GM12865 (cell line): ENCODE measurements at regions not wholly inside any gene's neighbourhood (a gene's known extent, or its start where the extent isn't known, plus 50 kb on each side); places are given as distances from the start of the nearest gene placed in this dataset.

Experiments used
- DNase-seq: peaks from one replicate; pipeline ENCODE4 v3.0.0; 2010; ENCODE audit warnings: low read depth
- H3K4me3 ChIP-seq: 2 replicates; pipeline ENCODE4 v1.5.1; 2011; ENCODE audit warnings: mild to moderate bottlenecking, low read depth, low read length, control low read depth
- CTCF ChIP-seq: IDR thresholded peaks from 2 replicates; pipeline ENCODE4 v1.5.1; 2011; ENCODE audit warnings: low read length, control low read depth, low read depth, inconsistent platforms; ENCODE audit not compliant: insufficient read depth; ENCODE audit errors: missing control alignments

DNA sequence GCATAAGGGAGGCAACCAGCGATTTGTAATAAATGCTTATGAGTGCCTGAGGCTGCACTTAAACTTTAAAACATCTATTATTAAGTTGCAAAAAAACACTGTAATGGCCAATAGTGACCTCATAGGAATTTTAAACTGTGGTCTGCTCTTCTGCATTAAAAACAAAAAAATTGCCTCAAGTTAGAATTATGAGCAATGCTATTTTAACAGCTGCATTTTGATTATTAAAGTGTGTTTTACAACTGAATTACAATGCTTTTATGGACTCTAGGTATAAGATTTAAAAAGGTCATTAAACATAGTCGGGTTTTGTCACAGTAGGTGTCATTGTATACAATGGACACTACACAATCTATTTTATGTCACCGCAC is 528.7 kb upstream of the FANCL start:
- DNase-seq: no peak
- no peak for TF ChIP-seq CTCF
- no peak overlapping the region for H3K4me3 ChIP-seq

DNA sequence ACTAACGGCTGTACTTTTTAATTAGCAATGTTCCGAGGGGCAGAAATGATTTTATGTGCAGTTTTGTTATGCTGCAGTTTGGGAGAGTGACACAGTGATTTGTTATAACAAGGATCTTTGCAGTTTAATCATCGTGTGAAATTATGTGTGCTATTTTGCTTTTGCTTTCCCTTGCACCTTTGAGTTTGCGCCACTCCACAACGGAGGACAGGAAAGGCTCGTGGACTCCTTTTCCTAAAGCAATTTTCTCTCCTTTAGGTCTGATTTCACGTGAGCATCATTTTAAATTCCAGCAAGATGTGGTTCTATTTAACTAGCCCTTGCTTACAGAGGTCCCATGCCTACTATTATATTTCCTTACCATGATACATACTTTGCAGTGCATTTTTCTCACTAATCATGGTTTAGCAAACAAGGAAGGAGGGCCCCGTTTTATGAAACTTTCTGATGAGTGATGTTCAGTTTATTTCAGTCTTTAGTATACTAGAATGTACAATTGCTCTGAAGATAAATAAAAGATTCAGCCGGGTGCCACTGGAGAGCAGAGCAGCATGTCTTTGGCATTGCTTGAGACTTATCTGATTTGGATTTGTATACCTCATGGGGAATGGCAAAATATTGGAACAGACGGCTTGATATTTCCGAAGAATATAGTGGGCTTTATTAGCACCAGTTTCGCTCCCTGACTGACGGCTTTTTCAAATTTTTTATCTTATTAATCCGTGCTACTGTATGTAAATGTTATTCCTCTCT is 528.2 kb upstream of the FANCL start:
- H3K4me3 ChIP-seq: no peak overlapping the region
- no peak for TF ChIP-seq CTCF
- DNase-seq: no peak

DNA sequence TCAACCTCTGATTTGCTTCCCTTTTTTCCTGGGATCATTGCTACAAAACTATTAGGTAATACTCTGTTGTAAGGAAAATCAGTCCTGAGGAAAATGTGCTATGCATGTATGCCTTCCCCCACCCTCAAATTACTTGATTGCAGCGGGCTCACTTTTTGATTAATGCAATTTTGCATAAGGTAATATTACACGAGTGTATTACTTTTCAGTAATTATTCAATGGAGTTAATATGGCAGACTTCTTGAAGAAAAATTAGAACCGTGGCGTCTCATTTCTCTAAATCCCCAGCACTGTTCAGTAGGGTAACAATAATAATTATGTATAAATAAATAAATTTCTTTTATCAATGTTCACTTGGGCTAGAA is 527.6 kb upstream of the FANCL start:
- H3K4me3 ChIP-seq: no peak overlapping the region
- DNase-seq: no peak
- no peak for TF ChIP-seq CTCF

- no peak overlapping the region for H3K4me3 ChIP-seq
- DNase-seq: no peak
- no peak for TF ChIP-seq CTCF
These were observed 526.9 kb upstream of the FANCL start for GRCh38 chr2:58767828-58768714.

- H3K4me3 ChIP-seq: no peak overlapping the region
- no peak for DNase-seq
- TF ChIP-seq CTCF: no peak
These were observed 523.4 kb upstream of the FANCL start for GRCh38 chr2:58764338-58765104.

DNA sequence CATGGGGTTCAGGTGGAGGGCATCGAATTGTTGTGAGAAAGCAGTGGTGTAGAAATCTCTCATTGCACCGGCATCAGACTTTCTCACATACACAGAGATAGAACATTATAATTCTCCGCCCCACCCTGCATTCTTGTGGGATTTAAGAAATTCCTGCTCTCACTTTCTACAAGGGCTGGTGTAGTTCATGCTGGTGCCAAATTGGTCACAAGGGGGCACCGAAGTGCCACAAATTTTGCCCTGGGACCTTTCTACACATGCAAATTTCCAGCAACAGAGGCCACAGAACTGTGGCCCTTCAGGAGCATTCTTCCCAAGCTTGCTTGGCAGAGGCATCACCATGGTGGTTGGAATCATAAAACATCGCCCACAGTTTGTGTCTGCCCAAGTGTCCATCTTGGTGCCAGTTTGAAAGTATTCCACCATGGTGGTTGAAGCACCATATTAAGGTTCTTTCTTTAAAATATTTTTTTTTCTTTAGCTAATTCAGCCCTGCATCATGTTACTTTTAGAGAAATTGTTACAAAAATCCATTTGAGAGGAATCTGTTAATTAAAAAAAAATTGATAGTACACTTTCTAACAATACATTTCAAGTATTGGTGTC is 521.2 kb upstream of the FANCL start:
- TF ChIP-seq CTCF: peak; percentile 61
- DNase-seq: peak; percentile 55
- H3K4me3 ChIP-seq: no peak overlapping the region
